ENCODE measurements at regions not wholly inside any gene's neighbourhood (a gene's known extent, or its start where the extent isn't known, plus 50 kb on each side); places are given as distances from the start of the nearest gene placed in this dataset.

GRCh38 chr7:118969370-118969769 lies 744.9 kb downstream of the ANKRD7 start:
- in situ Hi-C loops (cut with HindIII; ENCODE audit: low pct_ligation_motif_present, low sequenced_read_pairs): no loop called here
- H3K27ac ChIP-seq: no peak overlapping the region
- H3K4me3 ChIP-seq (ENCODE audit: low read depth, low read length): no peak overlapping the region
- no peaks in the 10 kb centered on the region for H3K27me3 ChIP-seq (replicated peaks)
- no peak for DNase-seq
- TF ChIP-seq, protein P1, sequence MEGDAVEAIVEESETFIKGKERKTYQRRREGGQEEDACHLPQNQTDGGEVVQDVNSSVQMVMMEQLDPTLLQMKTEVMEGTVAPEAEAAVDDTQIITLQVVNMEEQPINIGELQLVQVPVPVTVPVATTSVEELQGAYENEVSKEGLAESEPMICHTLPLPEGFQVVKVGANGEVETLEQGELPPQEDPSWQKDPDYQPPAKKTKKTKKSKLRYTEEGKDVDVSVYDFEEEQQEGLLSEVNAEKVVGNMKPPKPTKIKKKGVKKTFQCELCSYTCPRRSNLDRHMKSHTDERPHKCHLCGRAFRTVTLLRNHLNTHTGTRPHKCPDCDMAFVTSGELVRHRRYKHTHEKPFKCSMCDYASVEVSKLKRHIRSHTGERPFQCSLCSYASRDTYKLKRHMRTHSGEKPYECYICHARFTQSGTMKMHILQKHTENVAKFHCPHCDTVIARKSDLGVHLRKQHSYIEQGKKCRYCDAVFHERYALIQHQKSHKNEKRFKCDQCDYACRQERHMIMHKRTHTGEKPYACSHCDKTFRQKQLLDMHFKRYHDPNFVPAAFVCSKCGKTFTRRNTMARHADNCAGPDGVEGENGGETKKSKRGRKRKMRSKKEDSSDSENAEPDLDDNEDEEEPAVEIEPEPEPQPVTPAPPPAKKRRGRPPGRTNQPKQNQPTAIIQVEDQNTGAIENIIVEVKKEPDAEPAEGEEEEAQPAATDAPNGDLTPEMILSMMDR (IDR thresholded peaks at IDR 0.05; ENCODE audit: low read depth, low read length, missing control alignments): no peak
- no peaks in the 10 kb centered on the region for H3K36me3 ChIP-seq (replicated peaks)

GRCh38 chr7:118971706-118972105 lies 747.2 kb downstream of the ANKRD7 start:
- Histone ChIP-seq H3K4me3 (ENCODE audit: low read depth, low read length) (no peak overlapping the region), H3K27me3 (replicated peaks) (no peaks in the 10 kb centered on the region), H3K27ac (no peak overlapping the region), H3K36me3 (replicated peaks) (no peaks in the 10 kb centered on the region)
- no peak for DNase-seq
- in situ Hi-C loops (cut with HindIII; ENCODE audit: low pct_ligation_motif_present, low sequenced_read_pairs): no loop called here
- TF ChIP-seq, protein P1 (IDR thresholded peaks at IDR 0.05; ENCODE audit: low read depth, low read length, missing control alignments): no peak

- in situ Hi-C loops (cut with HindIII; ENCODE audit: low pct_ligation_motif_present, low sequenced_read_pairs): no loop called here
- TF ChIP-seq, protein P1 (IDR thresholded peaks at IDR 0.05; ENCODE audit: low read depth, low read length, missing control alignments): no peak
- no peak for DNase-seq
- H3K27me3 ChIP-seq (replicated peaks): no peaks in the 10 kb centered on the region
- no peak overlapping the region for H3K27ac ChIP-seq
- no peaks in the 10 kb centered on the region for H3K36me3 ChIP-seq (replicated peaks)
- no peak overlapping the region for H3K4me3 ChIP-seq (ENCODE audit: low read depth, low read length)
Measured at GRCh38 chr7:118974836-118975235, 750.3 kb downstream of the ANKRD7 start.

- Histone ChIP-seq H3K36me3 (replicated peaks) (no peaks in the 10 kb centered on the region), H3K27ac (no peak overlapping the region), H3K27me3 (replicated peaks) (no peaks in the 10 kb centered on the region), H3K4me3 (ENCODE audit: low read depth, low read length) (no peak overlapping the region)
- TF ChIP-seq, protein P1 (IDR thresholded peaks at IDR 0.05; ENCODE audit: low read depth, low read length, missing control alignments): no peak
- DNase-seq: no peak
- in situ Hi-C loops (cut with HindIII; ENCODE audit: low pct_ligation_motif_present, low sequenced_read_pairs): no loop called here
Measured at GRCh38 chr7:118995350-118995749, 770.8 kb downstream of the ANKRD7 start.

GRCh38 chr7:119007236-119007635 lies 782.7 kb downstream of the ANKRD7 start:
- DNase-seq: no peak
- in situ Hi-C loops (cut with HindIII; ENCODE audit: low pct_ligation_motif_present, low sequenced_read_pairs): no loop called here
- Histone ChIP-seq H3K27ac (no peak overlapping the region), H3K36me3 (replicated peaks) (no peaks in the 10 kb centered on the region), H3K4me3 (ENCODE audit: low read depth, low read length) (no peak overlapping the region), H3K27me3 (replicated peaks) (no peaks in the 10 kb centered on the region)
- TF ChIP-seq, protein P1 (IDR thresholded peaks at IDR 0.05; ENCODE audit: low read depth, low read length, missing control alignments): no peak

GRCh38 chr7:119010635-119011034 lies 786.1 kb downstream of the ANKRD7 start:
- Histone ChIP-seq H3K36me3 (replicated peaks) (no peaks in the 10 kb centered on the region), H3K27me3 (replicated peaks) (no peaks in the 10 kb centered on the region), H3K27ac (no peak overlapping the region), H3K4me3 (ENCODE audit: low read depth, low read length) (no peak overlapping the region)
- in situ Hi-C loops (cut with HindIII; ENCODE audit: low pct_ligation_motif_present, low sequenced_read_pairs): no loop called here
- TF ChIP-seq, protein P1 (IDR thresholded peaks at IDR 0.05; ENCODE audit: low read depth, low read length, missing control alignments): no peak
- DNase-seq: no peak

All from brain microvascular endothelial cell (primary cell).